Endodermal cell (in vitro differentiated cells): ENCODE measurements at regions not wholly inside any gene's neighbourhood (a gene's known extent, or its start where the extent isn't known, plus 50 kb on each side); places are given as distances from the start of the nearest gene placed in this dataset.

Experiments
- DNase-seq: peaks from one replicate; pipeline ENCODE4 v3.0.0-alpha.2; 2017
- H3K27ac ChIP-seq: 2 replicates; pipeline ENCODE4 v1.5.1; 2013; ENCODE audit warnings: mild to moderate bottlenecking, low read depth, low read length, moderate library complexity
- H3K27me3 ChIP-seq: 2 replicates; pipeline ENCODE4 v1.6.1; 2013; ENCODE audit warnings: mild to moderate bottlenecking, low read length, moderate library complexity; ENCODE audit not compliant: insufficient read depth, control insufficient read depth, poor library complexity, severe bottlenecking
- H3K36me3 ChIP-seq: 2 replicates; pipeline ENCODE4 v1.7.0; 2013; ENCODE audit warnings: mild to moderate bottlenecking, low read length, moderate library complexity; ENCODE audit not compliant: control insufficient read depth, insufficient read depth
- H3K4me1 ChIP-seq: one replicate; pipeline ENCODE4 v1.7.0; 2013; ENCODE audit warnings: low read length; ENCODE audit not compliant: control insufficient read depth, insufficient read depth
- H3K4me3 ChIP-seq: 2 replicates; pipeline ENCODE4 v1.5.1; 2013; ENCODE audit warnings: mild to moderate bottlenecking, low read length, moderate library complexity
- H3K9ac ChIP-seq: 2 replicates; pipeline ENCODE4 v1.6.1; 2013; ENCODE audit warnings: mild to moderate bottlenecking, low read length, moderate library complexity; ENCODE audit not compliant: poor library complexity, severe bottlenecking; ENCODE audit errors: extremely low read depth
- H3K9me3 ChIP-seq: 2 replicates; pipeline ENCODE4 v1.6.1; 2013; ENCODE audit warnings: mild to moderate bottlenecking, low read length, moderate library complexity; ENCODE audit not compliant: control insufficient read depth
- H3K27ac Mint-ChIP-seq: 2 replicates; pipeline ENCODE4 v1.8.0; 2020; ENCODE audit warnings: mixed read lengths
- H3K27me3 Mint-ChIP-seq: 2 replicates; pipeline ENCODE4 v1.8.0; 2021; ENCODE audit warnings: mild to moderate bottlenecking, mixed read lengths; ENCODE audit not compliant: insufficient read depth
- H3K36me3 Mint-ChIP-seq: 2 replicates; pipeline ENCODE4 v1.8.0; 2020; ENCODE audit warnings: low read depth, mixed read lengths
- H3K4me1 Mint-ChIP-seq: 2 replicates; pipeline ENCODE4 v1.8.0; 2020; ENCODE audit warnings: mixed read lengths
- H3K4me3 Mint-ChIP-seq: 2 replicates; pipeline ENCODE4 v1.8.0; 2020; ENCODE audit warnings: mild to moderate bottlenecking, moderate library complexity, mixed read lengths
- H3K9me3 Mint-ChIP-seq: 2 replicates; pipeline ENCODE4 v1.8.0; 2020; ENCODE audit warnings: mild to moderate bottlenecking, mixed read lengths
- WGBS, 2 experiments: methylation state at CpG; one replicate each; pipeline versions ENCODE4 v1.1.5 to v1.1.7; 2013; ENCODE audit warnings: missing lambda C conversion rate in 2 of 2, mixed read lengths in 1 of 2; ENCODE audit not compliant: insufficient coverage in 1 of 2, insufficient read length in 1 of 2; 5-methylcytosine and 5-hydroxymethylcytosine counted together
- TF ChIP-seq, protein P1 (sequence below): fragments of 200-600 bp; sonication (generic); conservative IDR thresholded peaks from 2 replicates; pipeline ENCODE4 v1.5.0; 2021; ENCODE audit warnings: antibody characterized with exemption, mild to moderate bottlenecking

DNA sequence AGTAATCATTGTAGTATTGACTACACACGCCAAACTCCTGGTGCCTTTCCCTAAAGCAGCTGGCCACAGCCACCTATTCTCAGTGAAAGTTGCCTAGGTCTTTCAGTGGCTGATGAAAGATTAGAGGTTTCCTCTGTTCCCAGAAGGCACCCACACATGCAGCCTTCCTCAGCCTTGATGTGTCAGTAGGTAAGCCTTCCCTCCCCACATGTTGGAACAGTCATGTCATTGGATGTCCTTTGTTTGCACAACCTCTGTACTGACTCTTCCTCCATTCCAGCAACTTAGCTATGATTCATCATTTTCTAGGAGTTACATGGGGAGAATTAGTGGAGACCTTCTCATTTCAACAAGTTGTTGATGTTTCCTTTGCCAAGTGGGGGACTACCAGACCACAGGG is 630.8 kb upstream of the SLC39A10 start:
- 97% methylated on average over 1 of the region's 1 CpG; no CpG with 5 or more reads in 1 of the 2 experiments for WGBS, 2 experiments
- DNase-seq: no peak

DNA sequence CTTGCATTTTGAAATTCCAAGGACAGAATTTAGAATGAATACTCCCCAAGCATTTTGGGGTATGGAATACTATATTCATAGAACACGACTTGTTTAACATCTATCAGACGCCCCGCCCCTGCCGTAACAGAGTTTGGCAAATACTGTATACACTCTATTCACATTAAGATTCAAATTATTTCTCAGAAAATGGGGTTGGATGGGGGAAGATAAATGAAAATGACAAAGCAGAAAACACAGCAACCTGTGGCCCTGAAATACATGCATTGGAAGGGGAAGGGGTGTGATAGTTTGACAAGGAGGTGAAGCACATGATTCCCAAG is 634.6 kb upstream of the SLC39A10 start:
- H3K9me3 Mint-ChIP-seq: no peaks in the 10 kb centered on the region
- no peak overlapping the region for H3K27ac Mint-ChIP-seq
- 90% methylated on average over 4 of the region's 4 CpGs; no CpG with 5 or more reads in 1 of the 2 experiments for WGBS, 2 experiments
- H3K4me1 ChIP-seq: no peaks in the 10 kb centered on the region
- H3K9ac ChIP-seq: no peak overlapping the region
- no peak overlapping the region for H3K4me3 Mint-ChIP-seq
- H3K4me1 Mint-ChIP-seq: no peaks in the 10 kb centered on the region
- no peaks in the 10 kb centered on the region for H3K27me3 Mint-ChIP-seq
- no peaks in the 10 kb centered on the region for H3K36me3 Mint-ChIP-seq
- no peak for DNase-seq
- H3K9me3 ChIP-seq: no peaks in the 10 kb centered on the region
- no peaks in the 10 kb centered on the region for H3K27me3 ChIP-seq
- no peak overlapping the region for H3K4me3 ChIP-seq
- H3K36me3 ChIP-seq: no peaks in the 10 kb centered on the region
- H3K27ac ChIP-seq: no peak overlapping the region
- TF ChIP-seq, protein P1, sequence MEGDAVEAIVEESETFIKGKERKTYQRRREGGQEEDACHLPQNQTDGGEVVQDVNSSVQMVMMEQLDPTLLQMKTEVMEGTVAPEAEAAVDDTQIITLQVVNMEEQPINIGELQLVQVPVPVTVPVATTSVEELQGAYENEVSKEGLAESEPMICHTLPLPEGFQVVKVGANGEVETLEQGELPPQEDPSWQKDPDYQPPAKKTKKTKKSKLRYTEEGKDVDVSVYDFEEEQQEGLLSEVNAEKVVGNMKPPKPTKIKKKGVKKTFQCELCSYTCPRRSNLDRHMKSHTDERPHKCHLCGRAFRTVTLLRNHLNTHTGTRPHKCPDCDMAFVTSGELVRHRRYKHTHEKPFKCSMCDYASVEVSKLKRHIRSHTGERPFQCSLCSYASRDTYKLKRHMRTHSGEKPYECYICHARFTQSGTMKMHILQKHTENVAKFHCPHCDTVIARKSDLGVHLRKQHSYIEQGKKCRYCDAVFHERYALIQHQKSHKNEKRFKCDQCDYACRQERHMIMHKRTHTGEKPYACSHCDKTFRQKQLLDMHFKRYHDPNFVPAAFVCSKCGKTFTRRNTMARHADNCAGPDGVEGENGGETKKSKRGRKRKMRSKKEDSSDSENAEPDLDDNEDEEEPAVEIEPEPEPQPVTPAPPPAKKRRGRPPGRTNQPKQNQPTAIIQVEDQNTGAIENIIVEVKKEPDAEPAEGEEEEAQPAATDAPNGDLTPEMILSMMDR: no peak

More for the DNA sequence above, 630.8 kb upstream of the SLC39A10 start:
- no peak overlapping the region for H3K4me3 Mint-ChIP-seq
- H3K4me1 Mint-ChIP-seq: peaks cover 16% of the 10 kb centered on the region
- Histone ChIP-seq H3K27ac (no peak overlapping the region), H3K9ac (no peak overlapping the region), H3K9me3 (no peaks in the 10 kb centered on the region), H3K4me3 (no peak overlapping the region), H3K4me1 (peaks cover 6% of the 10 kb centered on the region), H3K36me3 (no peaks in the 10 kb centered on the region), H3K27me3 (no peaks in the 10 kb centered on the region)
- H3K36me3 Mint-ChIP-seq: no peaks in the 10 kb centered on the region
- H3K27me3 Mint-ChIP-seq: no peaks in the 10 kb centered on the region
- H3K9me3 Mint-ChIP-seq: no peaks in the 10 kb centered on the region
- H3K27ac Mint-ChIP-seq: no peak overlapping the region
- TF ChIP-seq, protein P1: no peak

DNA sequence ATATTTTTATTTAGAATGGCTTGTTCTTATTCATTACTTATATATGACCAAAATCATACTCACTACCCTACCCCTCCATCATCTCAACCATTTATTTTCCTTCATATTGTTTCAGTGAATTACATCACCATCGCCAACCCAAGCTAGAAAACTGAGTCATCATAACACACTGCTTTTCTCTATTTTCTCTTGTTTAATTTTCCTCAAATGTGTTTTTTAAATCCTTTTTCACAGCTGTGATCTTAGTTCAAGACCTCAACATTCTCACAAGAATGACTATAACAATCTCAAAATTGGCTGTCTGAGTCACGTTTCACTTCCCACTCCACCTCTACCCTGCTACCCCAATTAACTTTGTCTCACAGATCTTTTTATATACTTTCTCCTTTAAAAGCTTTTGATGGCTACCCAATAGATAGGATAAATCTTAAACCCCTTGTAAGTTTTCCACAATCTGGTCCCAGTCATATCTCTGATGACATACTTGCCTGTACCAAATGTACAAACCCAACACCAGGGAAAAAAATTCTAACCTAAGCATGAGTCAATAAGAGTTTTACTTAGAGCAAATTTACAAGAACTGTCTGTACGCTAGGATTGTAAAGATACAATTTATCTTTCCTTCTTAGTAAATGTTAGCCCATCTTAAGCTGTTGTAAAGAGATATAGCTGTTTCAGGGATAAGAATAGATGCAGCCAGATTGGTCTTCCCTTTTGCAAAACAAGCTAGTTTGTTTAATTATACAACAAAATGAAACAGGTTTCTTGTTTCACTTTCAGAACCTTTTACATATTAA is 635.1 kb upstream of the SLC39A10 start:
- no peak overlapping the region for H3K27ac Mint-ChIP-seq
- H3K4me3 Mint-ChIP-seq: no peak overlapping the region
- no peak overlapping the region for H3K27ac ChIP-seq
- H3K4me3 ChIP-seq: no peak overlapping the region
- H3K9me3 ChIP-seq: no peaks in the 10 kb centered on the region
- H3K36me3 ChIP-seq: no peaks in the 10 kb centered on the region
- no peaks in the 10 kb centered on the region for H3K9me3 Mint-ChIP-seq
- H3K4me1 ChIP-seq: no peaks in the 10 kb centered on the region
- no peaks in the 10 kb centered on the region for H3K27me3 ChIP-seq
- no peaks in the 10 kb centered on the region for H3K4me1 Mint-ChIP-seq
- TF ChIP-seq, protein P1: no peak
- no peak for DNase-seq
- H3K9ac ChIP-seq: no peak overlapping the region
- WGBS, 2 experiments: 91 to 100% methylated on average over 1 to 3 of the region's 3 CpGs
- H3K36me3 Mint-ChIP-seq: no peaks in the 10 kb centered on the region
- H3K27me3 Mint-ChIP-seq: no peaks in the 10 kb centered on the region
